Stimulated activated memory B cell treated with anti-CD40 and anti-IgM and Interleukin-4, amounts not matched to agents 10 μg/mL and 1 μg/mL and 100 μg/mL, for 72 hours (primary cell): ENCODE measurements at regions not wholly inside any gene's neighbourhood (a gene's known extent, or its start where the extent isn't known, plus 50 kb on each side); places are given as distances from the start of the nearest gene placed in this dataset.
"Not testable (repeated sequence)": the region's sequence is repeated elsewhere in the genome, so short reads cannot be mapped to it uniquely, and the experiment has no call there.

ENCODE experiments used
- ATAC-seq: fragments of 150-1000 bp; cut with Tn5 transposase; 2 replicates; pipeline ENCODE4 v1.10.0; 2021
- H3K27ac Mint-ChIP-seq: one replicate; pipeline ENCODE4 v1.8.0; 2022; ENCODE audit warnings: mild to moderate bottlenecking, mixed read lengths
- H3K27me3 Mint-ChIP-seq: one replicate; pipeline ENCODE4 v1.8.0; 2022; ENCODE audit warnings: mixed read lengths
- H3K36me3 Mint-ChIP-seq: one replicate; pipeline ENCODE4 v1.8.0; 2022; ENCODE audit warnings: mixed read lengths
- H3K4me1 Mint-ChIP-seq: one replicate; pipeline ENCODE4 v1.8.0; 2022; ENCODE audit warnings: mixed read lengths
- H3K4me3 Mint-ChIP-seq: one replicate; pipeline ENCODE4 v1.8.0; 2022; ENCODE audit warnings: mild to moderate bottlenecking, moderate library complexity, mixed read lengths
- H3K9me3 Mint-ChIP-seq: one replicate; pipeline ENCODE4 v1.8.0; 2022; ENCODE audit warnings: mixed read lengths

GRCh38 chr14:37650356-37651037, 55.1 kb downstream of the TTC6 start:
- Mint-ChIP-seq H3K4me3 (no peak overlapping the region), H3K4me1 (no peaks in the 10 kb centered on the region), H3K9me3 (peaks cover 6% of the 10 kb centered on the region), H3K27me3 (no peaks in the 10 kb centered on the region), H3K36me3 (no peaks in the 10 kb centered on the region), H3K27ac (no peak overlapping the region)
- no peak for ATAC-seq

GRCh38 chr14:37652042-37652441, 56.6 kb downstream of the TTC6 start:
- H3K27ac Mint-ChIP-seq = no peak overlapping the region
- no peaks in the 10 kb centered on the region for H3K27me3 Mint-ChIP-seq
- H3K36me3 Mint-ChIP-seq = no peaks in the 10 kb centered on the region
- no peaks in the 10 kb centered on the region for H3K4me1 Mint-ChIP-seq
- ATAC-seq = no peak
- H3K9me3 Mint-ChIP-seq = peaks cover 10% of the 10 kb centered on the region
- no peak overlapping the region for H3K4me3 Mint-ChIP-seq

- H3K27ac Mint-ChIP-seq = no peak overlapping the region
- H3K4me3 Mint-ChIP-seq = no peak overlapping the region
- H3K36me3 Mint-ChIP-seq = no peaks in the 10 kb centered on the region
- H3K27me3 Mint-ChIP-seq = no peaks in the 10 kb centered on the region
- ATAC-seq = no peak
- peaks cover 12% of the 10 kb centered on the region for H3K9me3 Mint-ChIP-seq
- no peaks in the 10 kb centered on the region for H3K4me1 Mint-ChIP-seq
These were observed 60.0 kb downstream of the TTC6 start for GRCh38 chr14:37655418-37655817.

GRCh38 chr14:37658156-37658555, 62.7 kb downstream of the TTC6 start:
- H3K4me3 Mint-ChIP-seq = no peak overlapping the region
- no peak overlapping the region for H3K27ac Mint-ChIP-seq
- no peaks in the 10 kb centered on the region for H3K27me3 Mint-ChIP-seq
- ATAC-seq = no peak
- H3K9me3 Mint-ChIP-seq = peaks cover 14% of the 10 kb centered on the region
- H3K36me3 Mint-ChIP-seq = no peaks in the 10 kb centered on the region
- no peaks in the 10 kb centered on the region for H3K4me1 Mint-ChIP-seq

GRCh38 chr14:37663498-37663897, 68.1 kb downstream of the TTC6 start:
- no peak overlapping the region for H3K27ac Mint-ChIP-seq
- H3K9me3 Mint-ChIP-seq = peaks cover 11% of the 10 kb centered on the region
- ATAC-seq = no peak
- no peaks in the 10 kb centered on the region for H3K36me3 Mint-ChIP-seq
- H3K27me3 Mint-ChIP-seq = no peaks in the 10 kb centered on the region
- H3K4me1 Mint-ChIP-seq = no peaks in the 10 kb centered on the region
- no peak overlapping the region for H3K4me3 Mint-ChIP-seq

GRCh38 chr14:37665479-37665878, 70.0 kb downstream of the TTC6 start:
- Mint-ChIP-seq H3K36me3 (no peaks in the 10 kb centered on the region), H3K4me1 (no peaks in the 10 kb centered on the region), H3K9me3 (peaks cover 9% of the 10 kb centered on the region), H3K27ac (no peak overlapping the region), H3K27me3 (no peaks in the 10 kb centered on the region), H3K4me3 (no peak overlapping the region)
- no peak for ATAC-seq

- H3K36me3 Mint-ChIP-seq = no peaks in the 10 kb centered on the region
- no peak overlapping the region for H3K27ac Mint-ChIP-seq
- no peaks in the 10 kb centered on the region for H3K27me3 Mint-ChIP-seq
- H3K4me3 Mint-ChIP-seq = no peak overlapping the region
- H3K4me1 Mint-ChIP-seq = no peaks in the 10 kb centered on the region
- peaks cover 9% of the 10 kb centered on the region for H3K9me3 Mint-ChIP-seq
- no peak for ATAC-seq
These were observed 70.5 kb downstream of the TTC6 start for GRCh38 chr14:37665951-37666350.

- no peaks in the 10 kb centered on the region for H3K27me3 Mint-ChIP-seq
- no peak overlapping the region for H3K4me3 Mint-ChIP-seq
- no peaks in the 10 kb centered on the region for H3K36me3 Mint-ChIP-seq
- H3K9me3 Mint-ChIP-seq = peaks cover 3% of the 10 kb centered on the region
- no peak for ATAC-seq
- H3K27ac Mint-ChIP-seq = no peak overlapping the region
- no peaks in the 10 kb centered on the region for H3K4me1 Mint-ChIP-seq
These were observed 73.2 kb downstream of the TTC6 start for GRCh38 chr14:37668646-37669045.

- H3K4me1 Mint-ChIP-seq = no peaks in the 10 kb centered on the region
- no peak overlapping the region for H3K27ac Mint-ChIP-seq
- H3K36me3 Mint-ChIP-seq = no peaks in the 10 kb centered on the region
- ATAC-seq = no peak
- H3K9me3 Mint-ChIP-seq = peaks cover 3% of the 10 kb centered on the region
- H3K4me3 Mint-ChIP-seq = no peak overlapping the region
- H3K27me3 Mint-ChIP-seq = no peaks in the 10 kb centered on the region
These were observed 73.8 kb downstream of the TTC6 start for GRCh38 chr14:37669242-37669641.

- Mint-ChIP-seq H3K27ac (no peak overlapping the region), H3K4me3 (no peak overlapping the region), H3K36me3 (no peaks in the 10 kb centered on the region), H3K9me3 (peaks cover 4% of the 10 kb centered on the region), H3K27me3 (no peaks in the 10 kb centered on the region), H3K4me1 (no peaks in the 10 kb centered on the region)
- ATAC-seq = no peak
These were observed 78.0 kb downstream of the TTC6 start for GRCh38 chr14:37673439-37673838.

GRCh38 chr14:37678916-37679315, 83.5 kb downstream of the TTC6 start:
- no peak overlapping the region for H3K27ac Mint-ChIP-seq
- H3K27me3 Mint-ChIP-seq = no peaks in the 10 kb centered on the region
- H3K4me1 Mint-ChIP-seq = no peaks in the 10 kb centered on the region
- no peak for ATAC-seq
- H3K9me3 Mint-ChIP-seq = peaks cover 4% of the 10 kb centered on the region
- H3K36me3 Mint-ChIP-seq = no peaks in the 10 kb centered on the region
- no peak overlapping the region for H3K4me3 Mint-ChIP-seq

- Mint-ChIP-seq H3K27me3 (no peaks in the 10 kb centered on the region), H3K36me3 (no peaks in the 10 kb centered on the region), H3K27ac (no peak overlapping the region), H3K9me3 (peaks cover 10% of the 10 kb centered on the region), H3K4me3 (no peak overlapping the region), H3K4me1 (no peaks in the 10 kb centered on the region)
- ATAC-seq = no peak
These were observed 86.1 kb downstream of the TTC6 start for GRCh38 chr14:37681486-37681885.

GRCh38 chr14:37692680-37693079, 97.3 kb downstream of the TTC6 start:
- H3K27me3 Mint-ChIP-seq, ATAC-seq, H3K4me3 Mint-ChIP-seq, H3K27ac Mint-ChIP-seq, H3K36me3 Mint-ChIP-seq, H3K4me1 Mint-ChIP-seq: not testable (repeated sequence)
- H3K9me3 Mint-ChIP-seq = peaks cover 19% of the 10 kb centered on the region

- H3K9me3 Mint-ChIP-seq = peaks cover 17% of the 10 kb centered on the region
- not testable (repeated sequence) for H3K27me3 Mint-ChIP-seq, H3K4me3 Mint-ChIP-seq, ATAC-seq, H3K27ac Mint-ChIP-seq, H3K4me1 Mint-ChIP-seq, H3K36me3 Mint-ChIP-seq
These were observed 98.0 kb downstream of the TTC6 start for GRCh38 chr14:37693420-37693819.

GRCh38 chr14:37695866-37696265, 100.4 kb downstream of the TTC6 start:
- Mint-ChIP-seq H3K4me1 (no peaks in the 10 kb centered on the region), H3K36me3 (no peaks in the 10 kb centered on the region), H3K27me3 (no peaks in the 10 kb centered on the region), H3K9me3 (peaks cover 18% of the 10 kb centered on the region), H3K27ac (no peak overlapping the region), H3K4me3 (no peak overlapping the region)
- no peak for ATAC-seq

GRCh38 chr14:37697489-37698121, 102.2 kb downstream of the TTC6 start:
- Mint-ChIP-seq H3K27ac (no peak overlapping the region), H3K27me3 (no peaks in the 10 kb centered on the region), H3K9me3 (peaks cover 14% of the 10 kb centered on the region), H3K4me1 (no peaks in the 10 kb centered on the region), H3K36me3 (no peaks in the 10 kb centered on the region), H3K4me3 (no peak overlapping the region)
- no peak for ATAC-seq
